ENCODE measurements at regions not wholly inside any gene's neighbourhood (a gene's known extent, or its start where the extent isn't known, plus 50 kb on each side); places are given as distances from the start of the nearest gene placed in this dataset.

GRCh38 chr5:117189784-117190183 lies 615.2 kb upstream of the SEMA6A start:
- TF ChIP-seq CTCF (IDR thresholded peaks at IDR 0.05; ENCODE audit: low read length) (no peak), EZH2phosphoT487 (IDR thresholded peaks at IDR 0.05; ENCODE audit: low read length) (no peak), EZH2 (optimal IDR thresholded peaks at IDR 0.05; ENCODE audit: low read depth, low read length) (no peak)
